ENCODE measurements at regions not wholly inside any gene's neighbourhood (a gene's known extent, or its start where the extent isn't known, plus 50 kb on each side); places are given as distances from the start of the nearest gene placed in this dataset.

DNA sequence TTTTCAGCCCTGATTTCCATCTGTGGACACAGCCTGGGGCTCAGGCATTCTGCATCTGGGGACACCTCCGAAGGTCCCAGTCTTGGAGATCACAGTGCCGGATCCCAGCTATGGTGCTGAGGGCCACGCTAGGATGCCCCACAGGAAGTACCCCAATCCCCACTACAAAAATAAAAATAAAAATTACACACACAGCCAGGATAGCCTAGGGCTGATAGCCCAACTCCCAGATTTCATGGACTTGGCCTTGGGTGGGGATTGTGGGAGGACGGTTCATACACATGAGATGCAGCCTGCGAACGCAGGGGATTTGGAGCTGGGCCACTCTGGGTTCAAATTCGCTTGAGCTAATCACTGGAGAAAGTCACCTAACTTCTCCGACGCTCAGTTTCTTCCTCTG lies 237.7 kb downstream of the BUD13 start:
- no peak for DNase-seq (ENCODE audit: extremely low read depth, low read depth)
- no peak for TF ChIP-seq CTCF (IDR thresholded peaks at IDR 0.05; ENCODE audit: low read depth, low read length, missing control alignments)
- no peak overlapping the region for H3K4me3 ChIP-seq (replicated peaks; ENCODE audit: low read depth, low read length)

DNA sequence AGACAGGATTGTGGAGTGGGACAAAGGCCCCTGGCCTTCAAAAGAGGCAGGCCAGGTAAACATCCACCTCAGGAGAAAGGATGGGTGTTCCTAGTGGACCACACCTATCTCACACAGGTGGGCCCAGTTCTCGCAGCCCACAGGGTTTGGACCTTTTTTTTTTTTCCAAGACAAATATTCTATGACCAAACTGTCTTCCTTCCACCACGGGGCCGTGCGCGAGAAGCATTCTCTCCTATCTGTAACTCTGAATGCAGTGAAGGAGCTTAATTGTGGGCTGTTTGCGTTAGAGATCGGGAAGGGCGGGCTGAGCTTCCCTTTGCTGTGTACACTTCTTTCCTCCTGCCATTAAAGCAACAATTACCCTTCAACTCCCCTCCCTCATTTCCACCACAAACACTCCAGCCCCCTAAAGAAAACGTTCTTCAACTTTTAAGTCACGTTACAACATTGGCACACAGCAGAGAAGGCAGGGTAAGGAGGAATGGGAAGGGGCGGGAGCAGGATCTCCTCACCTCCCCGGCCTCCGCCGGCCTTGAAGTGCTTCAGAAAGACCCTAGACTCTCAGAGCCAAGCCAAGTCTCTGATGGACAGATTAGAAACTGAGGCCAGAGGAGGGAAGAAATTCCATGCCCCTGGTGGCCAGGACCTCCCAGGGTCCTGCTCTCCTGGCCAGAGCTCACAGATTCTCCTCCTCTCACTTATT lies 238.4 kb downstream of the BUD13 start:
- DNase-seq (ENCODE audit: extremely low read depth, low read depth): no peak
- no peak for TF ChIP-seq CTCF (IDR thresholded peaks at IDR 0.05; ENCODE audit: low read depth, low read length, missing control alignments)
- H3K4me3 ChIP-seq (replicated peaks; ENCODE audit: low read depth, low read length): no peak overlapping the region

- no peak for DNase-seq (ENCODE audit: extremely low read depth, low read depth)
- no peak overlapping the region for H3K4me3 ChIP-seq (replicated peaks; ENCODE audit: low read depth, low read length)
- TF ChIP-seq CTCF (IDR thresholded peaks at IDR 0.05; ENCODE audit: low read depth, low read length, missing control alignments): no peak
These were observed 239.5 kb downstream of the BUD13 start for GRCh38 chr11:116533186-116533825.

- no peak for DNase-seq (ENCODE audit: extremely low read depth, low read depth)
These were observed 240.7 kb downstream of the BUD13 start for GRCh38 chr11:116532066-116532465.

DNA sequence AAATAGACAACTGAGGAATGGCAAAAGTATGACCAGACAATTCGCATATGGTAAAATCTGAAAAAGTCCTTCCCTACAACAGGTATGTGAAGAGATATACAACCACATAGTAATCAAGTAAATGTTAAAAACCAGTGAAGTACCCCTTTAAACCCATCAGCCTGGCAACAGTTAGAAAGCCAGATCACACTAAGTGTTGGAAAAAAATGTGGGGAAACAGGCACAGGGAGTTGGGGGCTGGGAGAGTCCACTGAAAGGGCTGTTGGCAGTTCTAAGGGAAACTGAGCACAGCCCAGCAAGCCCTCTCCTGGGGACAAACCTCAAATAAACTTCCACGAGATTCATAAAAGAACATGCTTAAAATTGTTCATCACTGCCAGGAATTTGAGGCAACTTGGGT lies 242.1 kb downstream of the BUD13 start:
- no peak overlapping the region for H3K4me3 ChIP-seq (replicated peaks; ENCODE audit: low read depth, low read length)
- no peak for DNase-seq (ENCODE audit: extremely low read depth, low read depth)
- TF ChIP-seq CTCF (IDR thresholded peaks at IDR 0.05; ENCODE audit: low read depth, low read length, missing control alignments): no peak

More at GRCh38 chr11:116532066-116532465, 240.7 kb downstream of the BUD13 start:
- TF ChIP-seq CTCF (IDR thresholded peaks at IDR 0.05; ENCODE audit: low read depth, low read length, missing control alignments): no peak
- H3K4me3 ChIP-seq (replicated peaks; ENCODE audit: low read depth, low read length): no peak overlapping the region

GRCh38 chr11:116529271-116529670 lies 243.5 kb downstream of the BUD13 start:
- no peak for DNase-seq (ENCODE audit: extremely low read depth, low read depth)
- no peak overlapping the region for H3K4me3 ChIP-seq (replicated peaks; ENCODE audit: low read depth, low read length)
- TF ChIP-seq CTCF (IDR thresholded peaks at IDR 0.05; ENCODE audit: low read depth, low read length, missing control alignments): no peak
